ENCODE measurements at regions not wholly inside any gene's neighbourhood (a gene's known extent, or its start where the extent isn't known, plus 50 kb on each side); places are given as distances from the start of the nearest gene placed in this dataset.

DNA sequence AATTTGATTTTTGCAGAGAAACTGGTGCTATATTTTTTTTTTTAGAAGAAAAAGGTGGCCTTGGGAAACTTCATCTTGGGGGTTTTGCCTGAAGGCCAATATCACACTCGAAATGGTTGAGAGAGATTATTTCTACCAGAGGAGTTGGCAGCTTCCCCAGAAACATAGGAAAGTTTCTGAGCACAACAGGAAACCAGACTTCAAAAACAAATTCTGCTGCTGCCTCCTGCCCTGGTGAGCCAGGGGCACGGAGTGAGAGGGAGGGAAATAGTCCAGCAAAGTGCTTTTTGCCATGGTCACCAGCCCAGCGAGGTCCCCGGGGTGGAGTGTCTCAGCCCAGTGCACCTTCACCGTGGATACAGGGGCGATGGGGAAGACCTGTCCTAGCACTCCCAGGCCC, 61.1 kb downstream of the FOXI2 start:
- H2BK5ac ChIP-seq (ENCODE audit: low read depth, low read length), result no peak overlapping the region
- H3K4me3 ChIP-seq (ENCODE audit: extremely low read depth in 1 of 4, insufficient read depth in 2 of 4, low read depth in 3 of 4, low read length in 4 of 4), result no peak overlapping the region
- no peak overlapping the region for H3K27ac ChIP-seq (ENCODE audit: low read depth, low read length)
- peak overlapping the region; percentile 36; the same call in 1 of the 2 replicates for H4K8ac ChIP-seq (ENCODE audit: extremely low read depth, insufficient read depth, low read length)
- H3K23me2 ChIP-seq (ENCODE audit: low read depth, low read length), result peaks cover 4% of the 10 kb centered on the region; the same call in 1 of the 2 replicates
- CTCF ChIA-PET (ENCODE audit: partially characterized antibody), result interaction anchor here (1.4 kb wide), 1 partner anchor 14 kb away, joined by 8 read pairs; no protein-coding TSS in a partner anchor
- H3K14ac ChIP-seq (ENCODE audit: insufficient read length), result no peak overlapping the region
- no peak overlapping the region for H3K23ac ChIP-seq (ENCODE audit: insufficient read length)
- H3K9me3 ChIP-seq (ENCODE audit: insufficient read depth in 2 of 2, low read depth in 1 of 2, low read length in 1 of 2), result no peaks in the 10 kb centered on the region; a peak in 2 of 4 replicates
- no peaks in the 10 kb centered on the region for H3K4me1 ChIP-seq (replicated peaks in 1 of 4; ENCODE audit: control insufficient read depth in 3 of 4, insufficient read depth in 4 of 4, low read length in 3 of 4)
- DNase-seq (ENCODE audit: low read depth in 1 of 2, low spot score in 2 of 2), result no peak
- no peak overlapping the region for H2BK12ac ChIP-seq (ENCODE audit: low read depth, low read length)
- no peak for FAIRE-seq
- H3K79me1 ChIP-seq (ENCODE audit: low read depth, low read length), result no peaks in the 10 kb centered on the region
- H3K79me2 ChIP-seq (ENCODE audit: control insufficient read depth in 1 of 2, insufficient read depth in 2 of 2, low read length in 2 of 2), result no peaks in the 10 kb centered on the region
- H2AFZ ChIP-seq (ENCODE audit: low read length), result no peak overlapping the region
- H4K91ac ChIP-seq (replicated peaks; ENCODE audit: insufficient read length, low read length), result no peak overlapping the region
- H4K20me1 ChIP-seq (replicated peaks in 1 of 2; ENCODE audit: control insufficient read depth in 1 of 2, insufficient read depth in 2 of 2, low read length in 2 of 2), result no peaks in the 10 kb centered on the region
- no peak overlapping the region for H4K5ac ChIP-seq (ENCODE audit: insufficient read length, low read depth, low read length)
- H3K4ac ChIP-seq (replicated peaks; ENCODE audit: insufficient read length, low read depth, low read length), result no peak overlapping the region
- no peak overlapping the region for H3K56ac ChIP-seq (replicated peaks; ENCODE audit: insufficient read length, low read depth, low read length)
- H2BK20ac ChIP-seq (ENCODE audit: low read length), result no peak overlapping the region
- TF ChIP-seq SP4 (IDR thresholded peaks at IDR 0.05; ENCODE audit: low read length) (no peak), EZH2 (IDR thresholded peaks at IDR 0.05; ENCODE audit: low read depth, low read length, severe bottlenecking) (no peak), JUND (IDR thresholded peaks at IDR 0.05; ENCODE audit: low read length) (no peak), SUZ12 (IDR thresholded peaks at IDR 0.05; ENCODE audit: low read length) (no peak), EP300 (IDR thresholded peaks at IDR 0.05; ENCODE audit: borderline replicate concordance in 1 of 2, low read depth in 2 of 2, low read length in 2 of 2) (no peak), TAF1 (IDR thresholded peaks at IDR 0.05; ENCODE audit: low read depth, low read length) (no peak)
- whole genome bisulfite sequencing, 2 experiments (ENCODE audit: extremely low coverage in 1 of 2, insufficient coverage in 1 of 2, insufficient read length in 1 of 2, insufficient replicate concordance in 2 of 2, low coverage in 1 of 2, low lambda C conversion rate in 2 of 2, missing lambda C conversion rate in 1 of 2), result 90% methylated on average over 6 of the region's 6 CpGs; no CpG with 5 or more reads in 1 of the 2 experiments
- H2BK15ac ChIP-seq (ENCODE audit: low read length), result no peak overlapping the region
- no peaks in the 10 kb centered on the region for H3K36me3 ChIP-seq (ENCODE audit: control insufficient read depth in 2 of 4, insufficient read depth in 4 of 4, low read length in 3 of 4)
- no peak overlapping the region for H3K4me2 ChIP-seq (ENCODE audit: insufficient read depth in 1 of 2, low read depth in 2 of 2, low read length in 2 of 2)
- H3K27me3 ChIP-seq (replicated peaks in 1 of 4; ENCODE audit: control insufficient read depth in 3 of 4, extremely low read depth in 1 of 4, insufficient read depth in 3 of 4, low read length in 3 of 4), result no peaks in the 10 kb centered on the region
- H3K18ac ChIP-seq (ENCODE audit: extremely low read depth, low read length), result no peak overlapping the region
- H2BK120ac ChIP-seq (replicated peaks; ENCODE audit: low read depth, low read length), result no peak overlapping the region
- POLR2A ChIA-PET (ENCODE audit: partially characterized antibody), result no interaction called here
- no peak overlapping the region for H2AK5ac ChIP-seq (ENCODE audit: low read depth, low read length)
- no peak overlapping the region for H3K9ac ChIP-seq (replicated peaks in 1 of 4; ENCODE audit: extremely low read depth in 1 of 4, low read depth in 3 of 4, low read length in 3 of 4)
